Liver (tissue), 8 donors: ENCODE measurements at regions not wholly inside any gene's neighbourhood (a gene's known extent, or its start where the extent isn't known, plus 50 kb on each side); places are given as distances from the start of the nearest gene placed in this dataset.

Experiments
- DNase-seq: peaks from one replicate; pipeline ENCODE4 v3.0.0-alpha.2; 2017; ENCODE audit warnings: low spot score
- H3K27ac ChIP-seq, 2 donors: one replicate each; pipeline ENCODE4 v1.7.0; 2013; ENCODE audit warnings: inconsistent platforms in 2 of 2, low read length in 2 of 2, control low read depth in 1 of 2, low read depth in 1 of 2, mild to moderate bottlenecking in 1 of 2
- H3K27me3 ChIP-seq, 4 donors: one replicate each; pipeline versions ENCODE4 v1.6.1 to v1.7.0; 2013; ENCODE audit warnings: low read length in 3 of 4, inconsistent platforms in 1 of 4, mild to moderate bottlenecking in 1 of 4, moderate library complexity in 1 of 4; ENCODE audit not compliant: control insufficient read depth in 4 of 4, insufficient read depth in 4 of 4
- H3K36me3 ChIP-seq, 4 donors: one replicate each; pipeline versions ENCODE4 v1.6.1 to v1.7.0; 2013; ENCODE audit warnings: low read length in 3 of 4, mild to moderate bottlenecking in 3 of 4, low read depth in 1 of 4, moderate library complexity in 1 of 4; ENCODE audit not compliant: control insufficient read depth in 4 of 4, insufficient read depth in 3 of 4
- H3K4me1 ChIP-seq, 4 donors: one replicate each; pipeline versions ENCODE4 v1.6.1 to v1.7.0; 2013; ENCODE audit warnings: low read length in 3 of 4, mild to moderate bottlenecking in 3 of 4, moderate library complexity in 1 of 4; ENCODE audit not compliant: control insufficient read depth in 4 of 4, insufficient read depth in 4 of 4
- H3K4me3 ChIP-seq, 3 donors: one replicate each; pipeline versions ENCODE4 v1.6.1 to v1.7.0; 2013; ENCODE audit warnings: low read length in 3 of 3, control low read depth in 1 of 3, low read depth in 1 of 3, mild to moderate bottlenecking in 1 of 3
- H3K9ac ChIP-seq, 2 donors: one replicate each; pipeline ENCODE4 v1.7.0; 2013; ENCODE audit warnings: low read length in 2 of 2, mild to moderate bottlenecking in 2 of 2, moderate library complexity in 2 of 2, control low read depth in 1 of 2, low read depth in 1 of 2
- H3K9me3 ChIP-seq, 4 donors: one replicate each; pipeline versions ENCODE4 v1.6.1 to v1.7.0; 2013; ENCODE audit warnings: low read length in 3 of 4; ENCODE audit not compliant: control insufficient read depth in 4 of 4
- CTCF ChIP-seq: fragments of 150-350 bp; IDR thresholded peaks from 2 replicates; pipeline ENCODE4 v1.5.1; 2017; ENCODE audit warnings: improper control_type of control experiment, low read depth, low read length; ENCODE audit not compliant: missing input control
- EGR1 ChIP-seq, 2 donors: IDR thresholded peaks; 2 replicates each; pipeline ENCODE4 v1.6.1; 2016 to 2018; ENCODE audit warnings: antibody characterized with exemption in 2 of 2, low read depth in 2 of 2
- FOXA1 ChIP-seq: IDR thresholded peaks from 2 replicates; pipeline ENCODE4 v1.6.1; 2016; ENCODE audit warnings: antibody characterized with exemption
- FOXA2 ChIP-seq: IDR thresholded peaks from 2 replicates; pipeline ENCODE4 v1.6.1; 2016; ENCODE audit warnings: antibody characterized with exemption
- GABPA ChIP-seq, 2 donors: IDR thresholded peaks in 1 of 2; conservative IDR thresholded peaks in 1 of 2; 2 replicates each; pipeline ENCODE4 v1.6.1; 2016; ENCODE audit warnings: antibody characterized with exemption in 2 of 2, mild to moderate bottlenecking in 1 of 2, moderate library complexity in 1 of 2
- HNF4A ChIP-seq, 2 donors: conservative IDR thresholded peaks; 2 replicates each; pipeline ENCODE4 v1.6.1; 2016; ENCODE audit warnings: antibody characterized with exemption in 2 of 2, mild to moderate bottlenecking in 2 of 2
- HNF4G ChIP-seq: IDR thresholded peaks from 2 replicates; pipeline ENCODE4 v1.6.1; 2016; ENCODE audit warnings: antibody characterized with exemption
- JUND ChIP-seq, 2 donors: IDR thresholded peaks; 2 replicates each; pipeline ENCODE4 v1.6.1; 2016; ENCODE audit warnings: antibody characterized with exemption in 2 of 2
- MAX ChIP-seq: IDR thresholded peaks from 2 replicates; pipeline ENCODE4 v1.6.1; 2016; ENCODE audit warnings: antibody characterized with exemption
- NR2F2 ChIP-seq: IDR thresholded peaks from 2 replicates; pipeline ENCODE4 v1.6.1; 2016; ENCODE audit warnings: antibody characterized with exemption
- RAD21 ChIP-seq, 2 donors: IDR thresholded peaks; 2 replicates each; pipeline ENCODE4 v1.6.1; 2016; ENCODE audit warnings: antibody characterized with exemption in 2 of 2, mild to moderate bottlenecking in 2 of 2
- REST ChIP-seq: IDR thresholded peaks from 2 replicates; pipeline ENCODE4 v1.6.1; 2016; ENCODE audit warnings: antibody characterized with exemption, mild to moderate bottlenecking
- RXRA ChIP-seq, 2 donors: IDR thresholded peaks; 2 replicates each; pipeline ENCODE4 v1.6.1; 2017 to 2018; ENCODE audit warnings: antibody characterized with exemption in 2 of 2, mild to moderate bottlenecking in 1 of 2
- SP1 ChIP-seq: IDR thresholded peaks from 2 replicates; pipeline ENCODE4 v1.6.1; 2018; ENCODE audit warnings: antibody characterized with exemption, mild to moderate bottlenecking
- TAF1 ChIP-seq: conservative IDR thresholded peaks from 2 replicates; pipeline ENCODE4 v1.6.1; 2016; ENCODE audit warnings: antibody characterized with exemption, mild to moderate bottlenecking
- YY1 ChIP-seq: IDR thresholded peaks from 2 replicates; pipeline ENCODE4 v1.6.1; 2016; ENCODE audit warnings: antibody characterized with exemption, mild to moderate bottlenecking
- WGBS: extraction: QIAGEN DNeasy Blood & Tissue Kit; methylation state at CpG from one replicate; pipeline ENCODE4 v1.1.7; 2013; 5-methylcytosine and 5-hydroxymethylcytosine counted together
- TF ChIP-seq, protein P1 (sequence below): IDR thresholded peaks from 2 replicates; pipeline ENCODE4 v1.6.1; 2016; ENCODE audit warnings: antibody characterized with exemption
- TF ChIP-seq, protein P2 (sequence below): IDR thresholded peaks from 2 replicates; pipeline ENCODE4 v1.6.1; 2016; ENCODE audit warnings: antibody characterized with exemption
- donor health status: healthy.
- donor health status: healthy.
- donor health status: healthy.
- donor health status: healthy.
- donor health status: healthy.

DNA sequence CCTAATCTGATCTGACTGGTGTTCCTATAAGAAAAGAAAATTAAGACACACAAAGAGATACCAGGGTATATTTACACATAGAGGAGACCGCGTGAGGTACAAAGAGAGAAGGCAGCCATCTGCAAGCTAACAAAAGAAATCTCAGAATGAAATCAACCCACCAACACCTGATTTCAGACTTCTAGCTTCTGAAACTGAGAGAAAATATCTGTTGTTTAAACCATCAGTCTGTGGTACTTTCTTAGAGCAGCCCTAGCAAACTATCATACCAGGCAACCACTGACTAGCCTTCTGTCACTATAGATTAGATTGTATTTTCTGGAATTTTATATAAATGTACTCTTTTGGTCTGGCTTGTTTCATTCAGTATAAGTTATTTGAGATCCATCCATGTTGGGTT is 779.3 kb upstream of the ACO1 start:
- TF ChIP-seq EGR1 (IDR thresholded peaks at IDR 0.05; ENCODE audit: low read depth in 2 of 2) (no peak), FOXA2 (no peak), GABPA (IDR thresholded peaks at IDR 0.05 in 1 of 2, conservative IDR thresholded peaks at IDR 0.05 in 1 of 2) (no peak), REST (no peak), FOXA1 (no peak), HNF4G (no peak), CTCF (no peak), RAD21 (IDR thresholded peaks at IDR 0.05) (no peak)
- Histone ChIP-seq H3K4me3 (no peak overlapping the region), H3K9ac (no peak overlapping the region), H3K27ac (no peak overlapping the region), H3K27me3 (no peaks in the 10 kb centered on the region), H3K9me3 (no peaks in the 10 kb centered on the region), H3K36me3 (no peaks in the 10 kb centered on the region), H3K4me1 (no peaks in the 10 kb centered on the region)
- 86% methylated on average over 2 of the region's 2 CpGs for WGBS
- no peak for DNase-seq

DNA sequence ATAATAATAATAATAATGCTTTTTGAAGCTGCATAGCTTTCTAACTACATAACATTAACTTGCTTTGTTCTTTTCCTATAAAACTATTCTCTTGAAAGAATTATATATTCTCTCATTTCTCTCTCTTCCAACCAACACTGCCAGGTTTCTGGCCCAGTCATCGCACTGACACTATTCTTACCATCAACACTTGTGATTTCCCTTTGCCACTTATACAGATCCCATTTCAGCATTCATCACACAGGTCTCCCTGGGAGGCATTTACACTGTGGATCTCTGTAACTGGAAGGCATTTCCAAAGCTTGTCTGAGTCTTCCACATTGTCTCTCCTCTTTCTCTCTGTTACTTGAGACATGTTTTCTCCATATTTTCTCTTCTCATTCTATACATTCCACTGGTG is 777.8 kb upstream of the ACO1 start:
- DNase-seq: no peak
- no peak overlapping the region for H3K9ac ChIP-seq
- H3K9me3 ChIP-seq: no peaks in the 10 kb centered on the region
- WGBS: 78% methylated on average over 1 of the region's 1 CpG
- no peaks in the 10 kb centered on the region for H3K27me3 ChIP-seq
- H3K4me3 ChIP-seq: no peak overlapping the region
- TF ChIP-seq CTCF (no peak), HNF4G (no peak), EGR1 (IDR thresholded peaks at IDR 0.05; ENCODE audit: low read depth in 2 of 2) (no peak), FOXA2 (no peak), GABPA (IDR thresholded peaks at IDR 0.05 in 1 of 2, conservative IDR thresholded peaks at IDR 0.05 in 1 of 2) (no peak), REST (no peak), FOXA1 (no peak), YY1 (no peak), RXRA (IDR thresholded peaks at IDR 0.05) (no peak), TAF1 (no peak), RAD21 (IDR thresholded peaks at IDR 0.05) (no peak), HNF4A (conservative IDR thresholded peaks at IDR 0.05) (no peak), NR2F2 (no peak), JUND (IDR thresholded peaks at IDR 0.05) (no peak), SP1 (no peak), MAX (no peak)
- TF ChIP-seq, protein P1, sequence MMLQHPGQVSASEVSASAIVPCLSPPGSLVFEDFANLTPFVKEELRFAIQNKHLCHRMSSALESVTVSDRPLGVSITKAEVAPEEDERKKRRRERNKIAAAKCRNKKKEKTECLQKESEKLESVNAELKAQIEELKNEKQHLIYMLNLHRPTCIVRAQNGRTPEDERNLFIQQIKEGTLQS: no peak
- TF ChIP-seq, protein P2, sequence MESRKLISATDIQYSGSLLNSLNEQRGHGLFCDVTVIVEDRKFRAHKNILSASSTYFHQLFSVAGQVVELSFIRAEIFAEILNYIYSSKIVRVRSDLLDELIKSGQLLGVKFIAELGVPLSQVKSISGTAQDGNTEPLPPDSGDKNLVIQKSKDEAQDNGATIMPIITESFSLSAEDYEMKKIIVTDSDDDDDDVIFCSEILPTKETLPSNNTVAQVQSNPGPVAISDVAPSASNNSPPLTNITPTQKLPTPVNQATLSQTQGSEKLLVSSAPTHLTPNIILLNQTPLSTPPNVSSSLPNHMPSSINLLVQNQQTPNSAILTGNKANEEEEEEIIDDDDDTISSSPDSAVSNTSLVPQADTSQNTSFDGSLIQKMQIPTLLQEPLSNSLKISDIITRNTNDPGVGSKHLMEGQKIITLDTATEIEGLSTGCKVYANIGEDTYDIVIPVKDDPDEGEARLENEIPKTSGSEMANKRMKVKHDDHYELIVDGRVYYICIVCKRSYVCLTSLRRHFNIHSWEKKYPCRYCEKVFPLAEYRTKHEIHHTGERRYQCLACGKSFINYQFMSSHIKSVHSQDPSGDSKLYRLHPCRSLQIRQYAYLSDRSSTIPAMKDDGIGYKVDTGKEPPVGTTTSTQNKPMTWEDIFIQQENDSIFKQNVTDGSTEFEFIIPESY: no peak
- H3K27ac ChIP-seq: no peak overlapping the region
- no peaks in the 10 kb centered on the region for H3K36me3 ChIP-seq
- no peaks in the 10 kb centered on the region for H3K4me1 ChIP-seq
